K562 (cell line): ENCODE measurements at regions not wholly inside any gene's neighbourhood (a gene's known extent, or its start where the extent isn't known, plus 50 kb on each side); places are given as distances from the start of the nearest gene placed in this dataset.

ENCODE experiments used
- ATAC-seq: fragments of 200-7000 bp; cut with Tn5 transposase; 3 replicates; pipeline ENCODE4 v1.9.1; 2020; ENCODE audit warnings: moderate library complexity
- BruUV-seq: library from RNA; stranded (reverse); fragments of 400-500 nt; replicated peaks from 2 replicates; lab custom pipeline; 2021; lab: Mats Ljungman, UMichigan
- CTCF ChIA-PET: fragments of 300-600 bp; formaldehyde crosslinking; extraction: SDS; loops from one replicate; lab custom pipeline; 2021; ENCODE audit warnings: low intra/inter-chr PET ratio; lab: Yijun Ruan, JAX
- POLR2A ChIA-PET: fragments of 300-600, 350-650 bp; sonication (Branson Sonifier 250); formaldehyde crosslinking; extraction: SDS; loops from one replicate; lab custom pipeline; 2021; ENCODE audit warnings: antibody characterized with exemption, inconsistent platforms; lab: Yijun Ruan, JAX
- DNase-seq, 4 experiments: peaks; one replicate each; pipeline versions ENCODE4 v3.0.0 to v3.0.0-alpha.2; 2011 to 2018; ENCODE audit warnings: low spot score in 3 of 4, mixed read lengths in 3 of 4; ENCODE audit errors: extremely low read depth in 1 of 4
- FAIRE-seq: peaks from 2 replicates; lab custom pipeline; 2011; peaks lifted over from hg19 to GRCh38; lab: Jason Lieb, UNC
- H2AFZ ChIP-seq: 2 replicates; pipeline ENCODE4 v1.6.0; 2011; ENCODE audit warnings: low read depth, low read length, control low read depth, inconsistent platforms
- H3K27ac ChIP-seq: fragments of 200-600 bp; 3 replicates; pipeline ENCODE4 v1.8.0; 2011; ENCODE audit warnings: low read depth, mild to moderate bottlenecking, control low read depth, inconsistent platforms, low read length, moderate library complexity, mixed read lengths; ENCODE audit errors: extremely low read depth
- H3K27me3 ChIP-seq, 2 experiments: fragments of 300-600 bp in 1 of 2; 2 replicates in 1 of 2; 3 replicates in 1 of 2; pipeline versions ENCODE4 v1.6.0 to v1.8.0; 2011; ENCODE audit warnings: inconsistent platforms in 2 of 2, low read length in 2 of 2, mild to moderate bottlenecking in 1 of 2, mixed read lengths in 1 of 2, moderate library complexity in 1 of 2; ENCODE audit not compliant: control insufficient read depth in 2 of 2, insufficient read depth in 2 of 2
- H3K36me3 ChIP-seq: fragments of 300-600 bp; 3 replicates; pipeline ENCODE4 v1.8.0; 2011; ENCODE audit warnings: mild to moderate bottlenecking, low read length, inconsistent platforms; ENCODE audit not compliant: control insufficient read depth, insufficient read depth
- H3K4me1 ChIP-seq, 2 experiments: fragments of 200-600 bp in 1 of 2; replicated peaks in 1 of 2; 2 replicates in 1 of 2; 3 replicates in 1 of 2; pipeline versions ENCODE4 v1.5.1 to v1.8.0; 2011; ENCODE audit warnings: inconsistent platforms in 2 of 2, low read length in 2 of 2, mild to moderate bottlenecking in 1 of 2, mixed read lengths in 1 of 2, moderate library complexity in 1 of 2; ENCODE audit not compliant: control insufficient read depth in 2 of 2, insufficient read depth in 2 of 2
- H3K4me2 ChIP-seq: 2 replicates; pipeline ENCODE4 v1.6.1; 2011; ENCODE audit warnings: low read length, control low read depth, inconsistent platforms, mixed read lengths; ENCODE audit not compliant: insufficient read depth
- H3K4me3 ChIP-seq: fragments of 200-600 bp; sonication (generic), shearing (Covaris generic); 2 replicates; pipeline ENCODE4 v1.5.1; 2016; ENCODE audit warnings: control low read depth, inconsistent platforms
- H3K79me2 ChIP-seq: fragments of 200-600 bp; 3 replicates; pipeline ENCODE4 v1.8.0; 2011; ENCODE audit warnings: low read length, inconsistent platforms; ENCODE audit not compliant: control insufficient read depth, insufficient read depth
- H3K9ac ChIP-seq, 2 experiments: 2 replicates each; pipeline versions ENCODE4 v1.6.0 to v1.6.1; 2011; ENCODE audit warnings: low read depth in 2 of 2, low read length in 2 of 2, control low read depth in 1 of 2, inconsistent platforms in 1 of 2, mild to moderate bottlenecking in 1 of 2, mixed read lengths in 1 of 2; ENCODE audit not compliant: insufficient read depth in 1 of 2
- H3K9me1 ChIP-seq: one replicate; pipeline ENCODE4 v1.6.0; 2011; ENCODE audit warnings: inconsistent platforms, mild to moderate bottlenecking, low read length, moderate library complexity; ENCODE audit not compliant: control insufficient read depth, insufficient read depth
- H3K9me3 ChIP-seq: replicated peaks from 2 replicates; pipeline ENCODE4 v1.5.1; 2011; ENCODE audit warnings: low read depth, low read length, inconsistent platforms; ENCODE audit not compliant: control insufficient read depth, insufficient read depth
- H4K20me1 ChIP-seq: replicated peaks from 2 replicates; pipeline ENCODE4 v1.6.1; 2011; ENCODE audit warnings: low read length, inconsistent platforms, mixed read lengths; ENCODE audit not compliant: control insufficient read depth, insufficient read depth
- ARHGAP35 ChIP-seq: fragments of 450-650 bp; IDR thresholded peaks from 2 replicates; pipeline ENCODE4 v1.6.1; 2018; ENCODE audit not compliant: partially characterized antibody
- CBX2 ChIP-seq: fragments of 200-600 bp; sonication (generic); IDR thresholded peaks from one replicate; pipeline ENCODE4 v1.6.1; 2012; ENCODE audit warnings: mild to moderate bottlenecking, low read length, inconsistent platforms; ENCODE audit not compliant: insufficient read depth, poor library complexity, severe bottlenecking
- CBX5 ChIP-seq: IDR thresholded peaks from 2 replicates; pipeline ENCODE4 v1.6.1; 2014; ENCODE audit warnings: low read depth, borderline replicate concordance
- CREM ChIP-seq: IDR thresholded peaks from 2 replicates; pipeline ENCODE4 v1.6.1; 2014; ENCODE audit warnings: antibody characterized with exemption, low read depth
- DACH1 ChIP-seq: fragments of 450-650 bp; IDR thresholded peaks from 2 replicates; pipeline ENCODE4 v1.6.1; 2018; ENCODE audit not compliant: partially characterized antibody
- HNRNPUL1 ChIP-seq: fragments of 200-400 bp; formaldehyde crosslinking; IDR thresholded peaks from 2 replicates; pipeline ENCODE4 v1.6.1; 2017; ENCODE audit warnings: low read length
- NCOA2 ChIP-seq, 2 experiments: fragments of 450-650 bp; IDR thresholded peaks; 2 replicates each; pipeline ENCODE4 v1.6.1; 2018; ENCODE audit warnings: mild to moderate bottlenecking in 2 of 2, moderate library complexity in 1 of 2; ENCODE audit not compliant: partially characterized antibody in 2 of 2
- NFIC ChIP-seq: fragments of 450-650 bp; IDR thresholded peaks from 2 replicates; pipeline ENCODE4 v1.6.1; 2017; ENCODE audit warnings: mild to moderate bottlenecking, inconsistent platforms
- NFIX ChIP-seq: fragments of 250-450 bp; sonication (Bioruptor Pico); IDR thresholded peaks from 2 replicates; pipeline ENCODE4 v1.4.0; 2020; ENCODE audit warnings: low read depth, mild to moderate bottlenecking, moderate library complexity
- NFRKB ChIP-seq: fragments of 450-650 bp; IDR thresholded peaks from 2 replicates; pipeline ENCODE4 v1.6.1; 2016; ENCODE audit warnings: low read depth
- NFXL1 ChIP-seq: fragments of 450-650 bp; formaldehyde crosslinking; IDR thresholded peaks from 2 replicates; pipeline ENCODE4 v1.4.0; 2021; ENCODE audit warnings: mild to moderate bottlenecking
- PHTF2 ChIP-seq: fragments of 250-450 bp; sonication (Bioruptor Pico); IDR thresholded peaks from 2 replicates; pipeline ENCODE4 v1.5.0; 2021; ENCODE audit warnings: mild to moderate bottlenecking
- POLR2B ChIP-seq: fragments of 450-650 bp; IDR thresholded peaks from 2 replicates; pipeline ENCODE4 v1.6.1; 2018; ENCODE audit warnings: low read depth; ENCODE audit not compliant: partially characterized antibody
- SETDB1 ChIP-seq: IDR thresholded peaks from one replicate; pipeline ENCODE4 v1.6.1; 2012; ENCODE audit warnings: low read length, control low read depth, inconsistent platforms
- SREBF1 ChIP-seq: fragments of 150-350 bp; IDR thresholded peaks from 2 replicates; pipeline ENCODE4 v1.6.1; 2014; ENCODE audit warnings: antibody characterized with exemption, low read depth, low read length, borderline replicate concordance
- STAT5B ChIP-seq: fragments of 250-450 bp; sonication (Bioruptor Pico); IDR thresholded peaks from 2 replicates; pipeline ENCODE4 v1.8.0; 2021; ENCODE audit warnings: mild to moderate bottlenecking, inconsistent platforms
- XRCC3 ChIP-seq: fragments of 450-650 bp; IDR thresholded peaks from 2 replicates; pipeline ENCODE4 v1.6.1; 2017; ENCODE audit warnings: mild to moderate bottlenecking, moderate library complexity
- ZBTB8A ChIP-seq: fragments of 450-650 bp; IDR thresholded peaks from 2 replicates; pipeline ENCODE4 v1.6.1; 2018; ENCODE audit warnings: mild to moderate bottlenecking, moderate library complexity; ENCODE audit not compliant: partially characterized antibody
- ZFP1 ChIP-seq: fragments of 450-650 bp; formaldehyde crosslinking; IDR thresholded peaks from 2 replicates; pipeline ENCODE4 v1.4.0; 2020; ENCODE audit warnings: mild to moderate bottlenecking, mixed read lengths
- ZKSCAN3 ChIP-seq: fragments of 250-450 bp; sonication (Bioruptor Pico); IDR thresholded peaks from 2 replicates; pipeline ENCODE4 v1.4.0; 2020
- ZNF174 ChIP-seq: fragments of 250-450 bp; sonication (Bioruptor Pico); IDR thresholded peaks from 2 replicates; pipeline ENCODE4 v1.4.0; 2020; ENCODE audit warnings: mild to moderate bottlenecking
- ZSCAN29 ChIP-seq: fragments of 450-650 bp; IDR thresholded peaks from 2 replicates; pipeline ENCODE4 v1.6.1; 2017
- WGBS: fragments of 100-300 bp; shearing (Covaris generic); methylation state at CpG from one replicate; pipeline ENCODE4 v1.1.6; 2016; ENCODE audit warnings: low coverage, mixed read lengths; ENCODE audit not compliant: insufficient coverage; ENCODE audit errors: missing lambda C conversion rate; 5-methylcytosine and 5-hydroxymethylcytosine counted together
- in situ Hi-C: fragments of 300-500 bp; cut with MboI; formaldehyde crosslinking; loops from 4 replicates; pipeline ENCODE4 v1.15.0; 2018; ENCODE audit warnings: inconsistent platforms, mixed read lengths
- intact Hi-C: fragments of 100-400 bp; cut with micrococcal nuclease; formaldehyde crosslinking; loops from 2 replicates; pipeline ENCODE4 v1.14.2; 2022

- FAIRE-seq, result no peak
- H2AFZ ChIP-seq, result no peak overlapping the region
These were observed 62.3 kb upstream of the RIOK2 start for GRCh38 chr5:97245386-97245785.

DNA sequence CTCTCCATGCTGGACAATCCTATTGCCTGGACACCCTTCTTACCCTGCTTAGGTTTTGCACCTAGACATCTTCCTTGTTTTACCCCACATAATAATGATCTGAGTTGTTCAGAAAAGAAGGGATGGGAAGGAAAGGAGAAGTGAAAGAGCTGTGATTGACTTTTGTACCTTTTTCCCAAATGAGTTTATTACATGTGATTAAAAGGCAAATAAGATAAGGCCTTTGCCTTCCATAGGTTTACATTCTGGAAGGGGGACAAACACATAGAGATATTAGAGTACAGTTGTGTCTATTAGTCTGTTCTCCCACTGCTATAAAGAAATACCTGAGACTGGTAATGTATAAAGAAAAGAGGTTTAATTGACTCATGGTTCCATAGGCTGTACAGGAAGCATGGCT is 67.1 kb upstream of the RIOK2 start:
- no peaks in the 10 kb centered on the region for H3K36me3 ChIP-seq
- H4K20me1 ChIP-seq, result no peaks in the 10 kb centered on the region
- no peaks in the 10 kb centered on the region for H3K9me1 ChIP-seq
- ChIA-PET CTCF (no interaction called here), POLR2A (no interaction called here)
- no TSS peak for BruUV-seq
- H3K79me2 ChIP-seq, result no peaks in the 10 kb centered on the region
- H3K27me3 ChIP-seq, result no peaks in the 10 kb centered on the region
- TF ChIP-seq ZNF174, result no peak
- TF ChIP-seq ZSCAN29, result no peak
- TF ChIP-seq NCOA2 (IDR thresholded peaks at IDR 0.05; ENCODE audit: partially characterized antibody in 2 of 2), result no peak
- TF ChIP-seq STAT5B (CRISPR knock-in tag), result no peak
- TF ChIP-seq NFXL1 (CRISPR knock-in tag), result no peak
- TF ChIP-seq XRCC3, result no peak
- no peak overlapping the region for H3K27ac ChIP-seq
- in situ Hi-C loops, result no loop called here
- DNase-seq (no peak), FAIRE-seq (no peak), ATAC-seq (no peak)
- no peak overlapping the region for H3K9ac ChIP-seq
- H3K9me3 ChIP-seq, result no peaks in the 10 kb centered on the region; the same call in 1 of the 2 replicates
- no peak overlapping the region for H3K4me2 ChIP-seq
- no peaks in the 10 kb centered on the region for H3K4me1 ChIP-seq
- H3K4me3 ChIP-seq, result no peak overlapping the region
- no peak overlapping the region for H2AFZ ChIP-seq
- intact Hi-C loops, result no loop called here

More at GRCh38 chr5:97245386-97245785, 62.3 kb upstream of the RIOK2 start:
- Histone ChIP-seq H3K9me3 (no peaks in the 10 kb centered on the region), H4K20me1 (no peaks in the 10 kb centered on the region), H3K79me2 (no peaks in the 10 kb centered on the region), H3K27ac (no peak overlapping the region), H3K4me2 (no peak overlapping the region), H3K4me1 (no peaks in the 10 kb centered on the region), H3K9ac (no peak overlapping the region), H3K36me3 (no peaks in the 10 kb centered on the region), H3K27me3 (no peaks in the 10 kb centered on the region), H3K4me3 (no peak overlapping the region), H3K9me1 (no peaks in the 10 kb centered on the region)
- POLR2A ChIA-PET, result no interaction called here
- TF ChIP-seq HNRNPUL1, result no peak
- TF ChIP-seq ARHGAP35, result no peak
- TF ChIP-seq DACH1, result no peak
- TF ChIP-seq POLR2B, result no peak
- no peak for TF ChIP-seq ZBTB8A
- TF ChIP-seq CREM, result no peak
- TF ChIP-seq ZFP1 (CRISPR knock-in tag), result no peak
- TF ChIP-seq SETDB1, result no peak
- no peak for TF ChIP-seq PHTF2 (CRISPR knock-in tag)
- TF ChIP-seq NFIX (CRISPR knock-in tag), result no peak
- no peak for TF ChIP-seq SREBF1
- no peak for TF ChIP-seq CBX2
- no peak for TF ChIP-seq CBX5
- TF ChIP-seq ZKSCAN3 (CRISPR knock-in tag), result no peak
- no peak for TF ChIP-seq NFIC
- no peak for TF ChIP-seq NFRKB
- DNase-seq (no peak), ATAC-seq (no peak)
- 4% methylated on average over 9 of the region's 9 CpGs for WGBS
- CTCF ChIA-PET, result no interaction called here
- in situ Hi-C loops (no loop called here), intact Hi-C loops (no loop called here)
- BruUV-seq, result no TSS peak
